GM12873 (cell line): ENCODE measurements at regions not wholly inside any gene's neighbourhood (a gene's known extent, or its start where the extent isn't known, plus 50 kb on each side); places are given as distances from the start of the nearest gene placed in this dataset.

ENCODE experiments used
- TF ChIP-seq, protein P1 (sequence below): IDR thresholded peaks from 2 replicates; pipeline ENCODE4 v1.5.1; 2012; ENCODE audit warnings: low read depth, mild to moderate bottlenecking, moderate library complexity, low read length, control low read depth; ENCODE audit not compliant: insufficient read depth; ENCODE audit errors: missing control alignments

DNA sequence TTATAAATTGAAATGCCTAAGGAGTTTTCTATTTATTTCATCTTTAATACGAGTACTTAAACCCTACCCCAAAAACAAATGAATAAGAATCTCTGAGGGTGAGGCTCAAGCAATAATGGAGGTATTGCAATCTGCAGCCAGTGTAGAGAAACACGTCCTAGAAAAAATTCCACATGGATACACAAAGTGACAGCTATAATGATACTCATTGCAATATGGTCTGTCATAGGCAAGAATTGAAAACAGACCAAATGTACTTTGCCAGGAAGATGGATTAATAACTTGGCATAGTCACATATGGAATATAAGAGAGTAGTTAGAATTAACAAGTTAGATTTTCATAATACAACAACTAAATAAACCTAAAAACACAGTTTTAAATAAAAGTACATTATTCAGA is 440.1 kb upstream of the STEAP1 start:
- TF ChIP-seq, protein P1, sequence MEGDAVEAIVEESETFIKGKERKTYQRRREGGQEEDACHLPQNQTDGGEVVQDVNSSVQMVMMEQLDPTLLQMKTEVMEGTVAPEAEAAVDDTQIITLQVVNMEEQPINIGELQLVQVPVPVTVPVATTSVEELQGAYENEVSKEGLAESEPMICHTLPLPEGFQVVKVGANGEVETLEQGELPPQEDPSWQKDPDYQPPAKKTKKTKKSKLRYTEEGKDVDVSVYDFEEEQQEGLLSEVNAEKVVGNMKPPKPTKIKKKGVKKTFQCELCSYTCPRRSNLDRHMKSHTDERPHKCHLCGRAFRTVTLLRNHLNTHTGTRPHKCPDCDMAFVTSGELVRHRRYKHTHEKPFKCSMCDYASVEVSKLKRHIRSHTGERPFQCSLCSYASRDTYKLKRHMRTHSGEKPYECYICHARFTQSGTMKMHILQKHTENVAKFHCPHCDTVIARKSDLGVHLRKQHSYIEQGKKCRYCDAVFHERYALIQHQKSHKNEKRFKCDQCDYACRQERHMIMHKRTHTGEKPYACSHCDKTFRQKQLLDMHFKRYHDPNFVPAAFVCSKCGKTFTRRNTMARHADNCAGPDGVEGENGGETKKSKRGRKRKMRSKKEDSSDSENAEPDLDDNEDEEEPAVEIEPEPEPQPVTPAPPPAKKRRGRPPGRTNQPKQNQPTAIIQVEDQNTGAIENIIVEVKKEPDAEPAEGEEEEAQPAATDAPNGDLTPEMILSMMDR: no peak

DNA sequence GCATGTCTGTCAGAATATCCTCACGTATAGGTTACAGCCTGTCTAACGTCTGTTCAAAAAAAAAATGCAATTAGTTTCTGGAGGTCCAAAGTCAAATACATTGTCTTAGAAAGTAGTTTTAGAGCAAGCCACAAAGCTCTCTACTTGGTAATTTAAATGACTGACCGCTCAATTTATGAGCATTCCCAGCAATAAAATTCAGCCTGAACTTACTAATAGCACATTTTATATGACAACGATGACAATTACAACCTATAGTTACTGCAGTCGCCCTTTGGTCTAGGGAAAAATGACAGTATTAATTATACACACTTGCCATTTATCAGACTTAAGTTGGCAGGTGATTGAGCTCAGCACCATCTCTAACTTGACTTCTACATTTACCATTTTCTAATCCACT is 425.8 kb upstream of the STEAP1 start:
- TF ChIP-seq, protein P1: no peak

DNA sequence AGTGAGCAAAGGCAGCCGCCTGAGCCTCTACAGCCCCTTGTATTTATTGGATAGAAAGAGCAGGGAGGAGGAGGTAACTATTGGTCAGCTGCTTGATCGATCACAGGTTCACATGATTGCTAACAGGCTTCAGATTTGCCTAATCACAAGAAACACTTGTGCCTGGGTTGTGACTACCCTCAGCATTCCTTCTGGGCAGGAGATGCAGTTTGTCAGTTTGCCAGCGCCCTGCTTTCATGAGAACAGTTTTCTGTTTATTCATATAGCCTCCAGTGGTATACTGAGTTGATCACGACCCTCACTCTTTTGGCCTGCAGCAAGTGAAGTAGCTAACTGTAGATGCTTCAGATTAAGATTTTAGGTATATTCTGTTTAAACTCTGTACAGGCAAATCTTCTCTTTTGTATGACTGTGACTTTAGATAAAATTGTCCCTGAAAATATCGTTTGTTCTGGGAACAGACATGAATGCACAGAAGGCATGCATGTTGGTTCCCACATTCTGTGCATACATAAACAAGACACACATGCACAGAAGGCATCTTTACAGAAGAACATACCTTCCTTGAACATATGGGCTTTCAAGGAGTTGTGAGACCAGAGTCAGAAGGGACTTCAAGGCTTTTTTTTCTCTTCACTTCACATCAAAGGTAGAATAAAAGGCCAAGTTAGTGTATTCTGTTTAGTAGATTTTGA is 422.4 kb upstream of the STEAP1 start:
- TF ChIP-seq, protein P1: no peak

DNA sequence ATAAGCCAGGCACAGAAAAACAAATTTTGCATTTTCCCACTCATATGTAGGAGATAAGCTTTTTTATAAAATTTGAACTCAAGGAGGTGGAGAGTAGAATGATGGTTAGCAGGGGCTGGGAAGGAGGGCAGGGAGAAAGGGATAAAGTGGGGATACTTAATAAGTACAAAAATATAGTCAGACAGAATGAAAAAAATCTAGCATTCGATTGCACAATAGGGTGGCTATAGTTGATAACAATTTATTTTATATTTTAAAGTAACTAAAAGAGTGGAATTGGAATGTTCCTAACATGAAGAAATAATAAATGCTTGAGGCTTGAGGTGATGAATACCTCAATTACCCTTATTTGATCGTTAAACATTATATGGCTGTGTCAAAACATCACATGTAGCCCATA is 415.7 kb upstream of the STEAP1 start:
- TF ChIP-seq, protein P1: no peak

DNA sequence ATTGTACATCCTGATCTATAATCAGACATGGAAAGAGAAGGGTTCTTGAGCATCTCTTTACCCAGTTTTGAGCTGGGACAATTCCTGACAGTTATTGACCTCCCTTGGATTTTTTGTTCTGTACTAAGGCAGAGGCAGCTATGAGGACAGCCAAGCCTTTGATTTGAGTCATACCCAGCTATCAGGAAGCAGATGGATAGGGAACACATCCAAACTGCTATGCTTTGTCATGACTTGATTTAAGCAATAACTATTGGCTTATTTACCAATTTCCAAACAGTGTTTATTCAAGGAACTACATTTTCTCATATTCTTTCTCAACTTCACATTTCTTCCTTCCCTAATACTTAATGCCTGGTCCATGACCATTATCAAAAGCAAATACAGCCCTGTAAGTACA is 396.4 kb upstream of the STEAP1 start:
- TF ChIP-seq, protein P1: no peak

DNA sequence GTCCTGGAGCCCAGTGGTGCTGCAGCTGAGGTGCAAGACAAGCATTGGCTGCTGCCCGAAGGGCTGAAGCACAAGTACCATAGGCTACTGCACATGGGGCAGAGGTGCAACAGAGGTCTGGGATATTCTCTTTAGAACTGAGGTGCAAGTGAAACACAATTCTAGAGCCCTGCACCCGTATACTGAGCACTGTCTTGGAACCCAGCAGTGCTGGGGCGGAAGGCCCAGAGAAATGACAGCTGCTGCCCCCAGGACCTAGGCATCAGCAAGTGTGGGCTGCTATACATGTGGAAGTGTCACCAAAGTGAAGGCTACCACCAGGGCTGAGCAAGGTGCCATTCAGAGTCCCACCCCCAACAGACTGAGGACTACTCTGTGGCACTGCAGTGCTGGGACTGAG is 393.6 kb upstream of the STEAP1 start:
- TF ChIP-seq, protein P1: no peak

DNA sequence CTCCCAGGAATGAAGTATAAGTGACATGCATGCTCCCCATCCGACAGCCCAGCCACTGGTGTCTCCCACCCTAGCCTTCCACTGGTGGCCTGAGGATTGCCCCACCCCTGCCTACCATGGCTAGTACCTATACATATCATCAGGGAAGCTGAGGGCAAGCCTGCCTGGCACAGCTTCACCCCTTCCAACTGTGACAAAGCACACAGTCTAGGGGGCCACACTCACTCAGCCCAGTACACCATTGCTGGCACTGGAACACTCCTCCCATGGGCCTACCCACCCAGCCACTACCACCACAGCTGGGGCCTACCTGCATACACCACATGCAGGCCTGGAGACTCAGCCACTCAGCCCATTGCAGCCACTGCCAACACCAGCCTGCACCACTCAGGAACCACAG is 393.1 kb upstream of the STEAP1 start:
- TF ChIP-seq, protein P1: no peak
